GM06990 (cell line): ENCODE measurements at regions not wholly inside any gene's neighbourhood (a gene's known extent, or its start where the extent isn't known, plus 50 kb on each side); places are given as distances from the start of the nearest gene placed in this dataset.

ENCODE experiments used
- DNase-seq: peaks from one replicate; pipeline ENCODE4 v3.0.0-alpha.2; 2011; ENCODE audit not compliant: insufficient read length; ENCODE audit errors: extremely low read depth
- H3K27me3 ChIP-seq: replicated peaks from 2 replicates; pipeline ENCODE4 v1.6.0; 2011; ENCODE audit warnings: low read length; ENCODE audit not compliant: control insufficient read depth, insufficient read depth
- H3K36me3 ChIP-seq: 2 replicates; pipeline ENCODE4 v1.5.1; 2011; ENCODE audit warnings: low read length; ENCODE audit not compliant: control insufficient read depth, insufficient read depth
- H3K4me3 ChIP-seq: replicated peaks from 2 replicates; pipeline ENCODE4 v1.5.1; 2011; ENCODE audit warnings: low read depth, mild to moderate bottlenecking, control low read depth, low read length
- TF ChIP-seq, protein P1 (sequence below): IDR thresholded peaks from 2 replicates; pipeline ENCODE4 v1.5.1; 2011; ENCODE audit warnings: low read length, control low read depth, mild to moderate bottlenecking, inconsistent platforms; ENCODE audit not compliant: insufficient read depth, poor library complexity, severe bottlenecking

DNA sequence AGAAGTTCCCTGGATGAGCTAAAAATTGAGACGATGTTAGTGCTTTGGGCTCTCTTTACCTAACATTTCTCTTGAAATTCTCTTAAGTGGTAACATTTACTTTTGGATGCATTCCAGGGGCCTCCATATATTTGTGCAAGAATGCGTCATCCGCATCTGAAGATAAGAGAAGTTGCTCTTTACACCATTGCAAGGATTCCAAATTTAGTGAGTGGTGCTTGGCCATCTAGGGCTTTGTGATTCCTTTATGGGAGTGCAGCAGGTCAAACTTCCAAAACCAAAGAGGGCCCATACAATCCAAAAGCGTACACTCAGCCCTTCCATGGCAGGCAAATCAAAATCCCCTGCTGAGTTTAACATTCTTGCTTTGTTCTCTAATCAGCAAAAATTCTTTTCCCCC lies 102.0 kb upstream of the DMAC1 start:
- TF ChIP-seq, protein P1, sequence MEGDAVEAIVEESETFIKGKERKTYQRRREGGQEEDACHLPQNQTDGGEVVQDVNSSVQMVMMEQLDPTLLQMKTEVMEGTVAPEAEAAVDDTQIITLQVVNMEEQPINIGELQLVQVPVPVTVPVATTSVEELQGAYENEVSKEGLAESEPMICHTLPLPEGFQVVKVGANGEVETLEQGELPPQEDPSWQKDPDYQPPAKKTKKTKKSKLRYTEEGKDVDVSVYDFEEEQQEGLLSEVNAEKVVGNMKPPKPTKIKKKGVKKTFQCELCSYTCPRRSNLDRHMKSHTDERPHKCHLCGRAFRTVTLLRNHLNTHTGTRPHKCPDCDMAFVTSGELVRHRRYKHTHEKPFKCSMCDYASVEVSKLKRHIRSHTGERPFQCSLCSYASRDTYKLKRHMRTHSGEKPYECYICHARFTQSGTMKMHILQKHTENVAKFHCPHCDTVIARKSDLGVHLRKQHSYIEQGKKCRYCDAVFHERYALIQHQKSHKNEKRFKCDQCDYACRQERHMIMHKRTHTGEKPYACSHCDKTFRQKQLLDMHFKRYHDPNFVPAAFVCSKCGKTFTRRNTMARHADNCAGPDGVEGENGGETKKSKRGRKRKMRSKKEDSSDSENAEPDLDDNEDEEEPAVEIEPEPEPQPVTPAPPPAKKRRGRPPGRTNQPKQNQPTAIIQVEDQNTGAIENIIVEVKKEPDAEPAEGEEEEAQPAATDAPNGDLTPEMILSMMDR: no peak
- Histone ChIP-seq H3K27me3 (no peaks in the 10 kb centered on the region), H3K36me3 (no peaks in the 10 kb centered on the region), H3K4me3 (no peak overlapping the region)
- DNase-seq: no peak

DNA sequence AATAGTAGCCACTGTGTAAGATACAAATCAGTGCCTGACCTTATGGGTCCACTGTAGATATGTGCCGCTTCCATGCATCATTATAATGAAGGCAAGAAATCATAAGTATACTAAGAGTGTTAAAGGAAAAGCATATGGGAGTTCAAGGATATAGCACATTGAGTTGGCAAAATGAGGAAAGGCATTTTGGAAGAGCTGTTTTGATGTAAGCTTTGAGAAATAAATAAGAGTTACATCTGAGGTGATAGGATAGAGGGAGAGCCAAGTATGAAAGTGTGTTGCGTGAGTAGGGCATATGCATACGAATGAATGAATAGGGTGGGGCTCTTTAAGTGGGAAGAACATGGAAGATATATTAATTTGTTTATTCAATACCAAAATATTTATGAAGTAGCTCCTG lies 101.0 kb upstream of the DMAC1 start:
- DNase-seq: no peak
- H3K36me3 ChIP-seq: no peaks in the 10 kb centered on the region
- no peak overlapping the region for H3K4me3 ChIP-seq
- H3K27me3 ChIP-seq: no peaks in the 10 kb centered on the region
- TF ChIP-seq, protein P1: no peak

GRCh38 chr9:7899753-7900152 lies 100.2 kb upstream of the DMAC1 start:
- Histone ChIP-seq H3K27me3 (no peaks in the 10 kb centered on the region), H3K4me3 (no peak overlapping the region), H3K36me3 (no peaks in the 10 kb centered on the region)
- TF ChIP-seq, protein P1: no peak
- DNase-seq: no peak

DNA sequence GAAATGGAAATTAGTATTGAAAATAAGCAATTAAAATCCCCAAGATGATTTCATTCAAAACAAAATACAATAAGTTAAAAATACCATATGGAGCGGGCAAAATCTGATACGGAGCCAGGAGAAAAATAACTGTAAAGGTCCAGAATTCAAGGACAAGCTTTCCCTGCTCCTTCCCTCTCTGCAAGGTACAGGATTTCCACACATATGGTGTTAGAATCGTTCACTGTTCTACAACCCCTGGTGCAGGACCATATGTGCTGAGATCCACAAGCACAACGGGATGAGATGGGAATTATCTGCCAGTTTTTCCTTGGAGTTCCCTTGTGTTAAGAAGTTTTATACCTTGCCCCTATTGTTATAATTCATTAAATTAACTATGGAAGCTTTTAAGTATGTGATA lies 94.7 kb upstream of the DMAC1 start:
- Histone ChIP-seq H3K4me3 (no peak overlapping the region), H3K27me3 (no peaks in the 10 kb centered on the region), H3K36me3 (no peaks in the 10 kb centered on the region)
- TF ChIP-seq, protein P1: no peak
- DNase-seq: no peak

- H3K36me3 ChIP-seq: no peaks in the 10 kb centered on the region
- no peak for DNase-seq
- H3K4me3 ChIP-seq: no peak overlapping the region
- no peaks in the 10 kb centered on the region for H3K27me3 ChIP-seq
- TF ChIP-seq, protein P1: no peak
Observed at GRCh38 chr9:7892975-7893374, 93.4 kb upstream of the DMAC1 start.

- no peak for DNase-seq
Observed at GRCh38 chr9:7879551-7880245, 80.1 kb upstream of the DMAC1 start.

More at GRCh38 chr9:7879551-7880245, 80.1 kb upstream of the DMAC1 start:
- Histone ChIP-seq H3K27me3 (no peaks in the 10 kb centered on the region), H3K4me3 (no peak overlapping the region), H3K36me3 (no peaks in the 10 kb centered on the region)
- TF ChIP-seq, protein P1: no peak
